ENCODE measurements at regions not wholly inside any gene's neighbourhood (a gene's known extent, or its start where the extent isn't known, plus 50 kb on each side); places are given as distances from the start of the nearest gene placed in this dataset.

GRCh38 chr9:99567436-99567835, 254.2 kb upstream of the NR4A3 start:
- no peak for TF ChIP-seq POLR2A (IDR thresholded peaks at IDR 0.05)
- TF ChIP-seq CTCF (IDR thresholded peaks at IDR 0.05), result no peak
